ENCODE measurements at regions not wholly inside any gene's neighbourhood (a gene's known extent, or its start where the extent isn't known, plus 50 kb on each side); places are given as distances from the start of the nearest gene placed in this dataset.

DNA sequence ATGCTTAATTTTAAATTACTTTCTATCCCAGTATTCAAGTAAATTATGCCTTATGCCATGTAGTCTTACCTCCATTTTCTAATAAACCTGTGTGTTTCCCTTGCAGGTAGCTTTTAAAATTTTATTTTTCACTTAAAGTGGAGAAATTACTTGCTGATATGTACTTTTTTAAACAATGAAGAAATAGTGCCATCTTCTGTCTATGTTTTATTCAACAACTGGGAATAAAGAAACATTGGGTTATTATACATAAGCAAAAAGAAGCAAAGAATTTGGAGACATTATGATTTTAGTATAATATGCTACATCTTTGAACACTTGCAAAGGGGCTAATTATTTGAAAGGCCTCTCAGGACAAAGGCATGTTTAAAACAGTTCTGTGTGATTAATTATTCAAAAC is 1912.9 kb downstream of the MRPL39 start:
- no peaks in the 10 kb centered on the region for H3K9me1 ChIP-seq (ENCODE audit: control insufficient read depth, extremely low read depth, insufficient read depth, low read length)
- H3K27me3 ChIP-seq (ENCODE audit: control insufficient read depth, extremely low read depth, insufficient read depth, low read length) = no peaks in the 10 kb centered on the region
- H3K27ac ChIP-seq (ENCODE audit: control insufficient read depth, insufficient read depth, low read length) = no peak overlapping the region
- no peaks in the 10 kb centered on the region for H3K9me3 ChIP-seq (ENCODE audit: control insufficient read depth, low read depth, low read length)
- TF ChIP-seq EZH2 (IDR thresholded peaks at IDR 0.05; ENCODE audit: low read length) = no peak
- TF ChIP-seq, protein P1, sequence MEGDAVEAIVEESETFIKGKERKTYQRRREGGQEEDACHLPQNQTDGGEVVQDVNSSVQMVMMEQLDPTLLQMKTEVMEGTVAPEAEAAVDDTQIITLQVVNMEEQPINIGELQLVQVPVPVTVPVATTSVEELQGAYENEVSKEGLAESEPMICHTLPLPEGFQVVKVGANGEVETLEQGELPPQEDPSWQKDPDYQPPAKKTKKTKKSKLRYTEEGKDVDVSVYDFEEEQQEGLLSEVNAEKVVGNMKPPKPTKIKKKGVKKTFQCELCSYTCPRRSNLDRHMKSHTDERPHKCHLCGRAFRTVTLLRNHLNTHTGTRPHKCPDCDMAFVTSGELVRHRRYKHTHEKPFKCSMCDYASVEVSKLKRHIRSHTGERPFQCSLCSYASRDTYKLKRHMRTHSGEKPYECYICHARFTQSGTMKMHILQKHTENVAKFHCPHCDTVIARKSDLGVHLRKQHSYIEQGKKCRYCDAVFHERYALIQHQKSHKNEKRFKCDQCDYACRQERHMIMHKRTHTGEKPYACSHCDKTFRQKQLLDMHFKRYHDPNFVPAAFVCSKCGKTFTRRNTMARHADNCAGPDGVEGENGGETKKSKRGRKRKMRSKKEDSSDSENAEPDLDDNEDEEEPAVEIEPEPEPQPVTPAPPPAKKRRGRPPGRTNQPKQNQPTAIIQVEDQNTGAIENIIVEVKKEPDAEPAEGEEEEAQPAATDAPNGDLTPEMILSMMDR (optimal IDR thresholded peaks at IDR 0.05 in 1 of 3, IDR thresholded peaks at IDR 0.05 in 1 of 3, conservative IDR thresholded peaks at IDR 0.05 in 1 of 3; ENCODE audit: extremely low read depth in 1 of 3, insufficient read depth in 2 of 3, low read length in 3 of 3) = no peak
- H3K4me1 ChIP-seq (ENCODE audit: control insufficient read depth, extremely low read depth, insufficient read depth, low read length) = no peaks in the 10 kb centered on the region
- dilution Hi-C loops (cut with MboI; ENCODE audit: extremely low pct_ligation_motif_present, low sequenced_read_pairs) = no loop called here
- no peaks in the 10 kb centered on the region for H3K79me2 ChIP-seq (ENCODE audit: control insufficient read depth, insufficient read depth, low read length)
- DNase-seq (ENCODE audit: low read depth, low spot score) (no peak), FAIRE-seq (no peak)
- H3K36me3 ChIP-seq (ENCODE audit: control insufficient read depth in 2 of 2, extremely low read depth in 1 of 2, insufficient read depth in 2 of 2, low read length in 2 of 2) = no peaks in the 10 kb centered on the region
- no peaks in the 10 kb centered on the region for H4K20me1 ChIP-seq (ENCODE audit: control insufficient read depth, extremely low read depth, insufficient read depth, low read length)
- no peak overlapping the region for H3K9ac ChIP-seq (ENCODE audit: control insufficient read depth, extremely low read depth, insufficient read depth, low read length)
- H3K4me3 ChIP-seq (ENCODE audit: control insufficient read depth in 2 of 3, extremely low read depth in 1 of 3, insufficient read depth in 2 of 3, low read depth in 1 of 3, low read length in 3 of 3) = no peak overlapping the region
- no peak overlapping the region for H2AFZ ChIP-seq (ENCODE audit: control insufficient read depth, low read length)
- no peak overlapping the region for H3K4me2 ChIP-seq (ENCODE audit: control insufficient read depth, extremely low read depth, insufficient read depth, low read depth, low read length)

GRCh38 chr21:23690316-23690715 is 1917.0 kb downstream of the MRPL39 start:
- Histone ChIP-seq H3K4me3 (ENCODE audit: control insufficient read depth in 2 of 3, extremely low read depth in 1 of 3, insufficient read depth in 2 of 3, low read depth in 1 of 3, low read length in 3 of 3) (no peak overlapping the region), H3K27me3 (ENCODE audit: control insufficient read depth, extremely low read depth, insufficient read depth, low read length) (no peaks in the 10 kb centered on the region), H3K9me1 (ENCODE audit: control insufficient read depth, extremely low read depth, insufficient read depth, low read length) (no peaks in the 10 kb centered on the region), H2AFZ (ENCODE audit: control insufficient read depth, low read length) (no peak overlapping the region), H3K36me3 (ENCODE audit: control insufficient read depth in 2 of 2, extremely low read depth in 1 of 2, insufficient read depth in 2 of 2, low read length in 2 of 2) (no peaks in the 10 kb centered on the region), H3K4me2 (ENCODE audit: control insufficient read depth, extremely low read depth, insufficient read depth, low read depth, low read length) (no peak overlapping the region), H3K79me2 (ENCODE audit: control insufficient read depth, insufficient read depth, low read length) (no peaks in the 10 kb centered on the region), H3K9ac (ENCODE audit: control insufficient read depth, extremely low read depth, insufficient read depth, low read length) (no peak overlapping the region), H3K4me1 (ENCODE audit: control insufficient read depth, extremely low read depth, insufficient read depth, low read length) (no peaks in the 10 kb centered on the region), H3K9me3 (ENCODE audit: control insufficient read depth, low read depth, low read length) (no peaks in the 10 kb centered on the region), H3K27ac (ENCODE audit: control insufficient read depth, insufficient read depth, low read length) (no peak overlapping the region), H4K20me1 (ENCODE audit: control insufficient read depth, extremely low read depth, insufficient read depth, low read length) (no peaks in the 10 kb centered on the region)
- dilution Hi-C loops (cut with MboI; ENCODE audit: extremely low pct_ligation_motif_present, low sequenced_read_pairs) = no loop called here
- TF ChIP-seq EZH2 (IDR thresholded peaks at IDR 0.05; ENCODE audit: low read length) = no peak
- TF ChIP-seq, protein P1 (optimal IDR thresholded peaks at IDR 0.05 in 1 of 3, IDR thresholded peaks at IDR 0.05 in 1 of 3, conservative IDR thresholded peaks at IDR 0.05 in 1 of 3; ENCODE audit: extremely low read depth in 1 of 3, insufficient read depth in 2 of 3, low read length in 3 of 3) = no peak
- DNase-seq (ENCODE audit: low read depth, low spot score) (no peak), FAIRE-seq (no peak)

Data from keratinocyte (primary cell).